ENCODE measurements at regions not wholly inside any gene's neighbourhood (a gene's known extent, or its start where the extent isn't known, plus 50 kb on each side); places are given as distances from the start of the nearest gene placed in this dataset.

- TF ChIP-seq CTCF (IDR thresholded peaks at IDR 0.05; ENCODE audit: low read depth, low read length) = no peak
- DNase-seq (ENCODE audit: low read depth in 2 of 2) = no peak
- no peak overlapping the region for H3K4me3 ChIP-seq (replicated peaks in 1 of 2; ENCODE audit: low read depth in 2 of 2, low read length in 2 of 2)
These were observed 83.7 kb upstream of the ZCCHC13 start for GRCh38 chrX:74220277-74220676.

- no peak for DNase-seq (ENCODE audit: low read depth in 2 of 2)
- no peak for TF ChIP-seq CTCF (IDR thresholded peaks at IDR 0.05; ENCODE audit: low read depth, low read length)
- no peak overlapping the region for H3K4me3 ChIP-seq (replicated peaks in 1 of 2; ENCODE audit: low read depth in 2 of 2, low read length in 2 of 2)
These were observed 85.1 kb upstream of the ZCCHC13 start for GRCh38 chrX:74218895-74219294.

- DNase-seq (ENCODE audit: low read depth in 2 of 2) = no peak
- TF ChIP-seq CTCF (IDR thresholded peaks at IDR 0.05; ENCODE audit: low read depth, low read length) = no peak
- no peak overlapping the region for H3K4me3 ChIP-seq (replicated peaks in 1 of 2; ENCODE audit: low read depth in 2 of 2, low read length in 2 of 2)
These were observed 87.6 kb upstream of the ZCCHC13 start for GRCh38 chrX:74216421-74216820.

- DNase-seq (ENCODE audit: low read depth in 2 of 2) = no peak
- TF ChIP-seq CTCF (IDR thresholded peaks at IDR 0.05; ENCODE audit: low read depth, low read length) = no peak
- H3K4me3 ChIP-seq (replicated peaks in 1 of 2; ENCODE audit: low read depth in 2 of 2, low read length in 2 of 2) = no peak overlapping the region
These were observed 92.1 kb upstream of the ZCCHC13 start for GRCh38 chrX:74211911-74212310.

- TF ChIP-seq CTCF (IDR thresholded peaks at IDR 0.05; ENCODE audit: low read depth, low read length) = no peak
- H3K4me3 ChIP-seq (replicated peaks in 1 of 2; ENCODE audit: low read depth in 2 of 2, low read length in 2 of 2) = no peak overlapping the region
- no peak for DNase-seq (ENCODE audit: low read depth in 2 of 2)
These were observed 96.4 kb upstream of the ZCCHC13 start for GRCh38 chrX:74207539-74207938.

GRCh38 chrX:74195605-74196004, 108.4 kb upstream of the ZCCHC13 start:
- no peak for DNase-seq (ENCODE audit: low read depth in 2 of 2)
- no peak overlapping the region for H3K4me3 ChIP-seq (replicated peaks in 1 of 2; ENCODE audit: low read depth in 2 of 2, low read length in 2 of 2)
- TF ChIP-seq CTCF (IDR thresholded peaks at IDR 0.05; ENCODE audit: low read depth, low read length) = no peak

- DNase-seq (ENCODE audit: low read depth in 2 of 2) = no peak
- no peak for TF ChIP-seq CTCF (IDR thresholded peaks at IDR 0.05; ENCODE audit: low read depth, low read length)
- no peak overlapping the region for H3K4me3 ChIP-seq (replicated peaks in 1 of 2; ENCODE audit: low read depth in 2 of 2, low read length in 2 of 2)
These were observed 108.9 kb upstream of the ZCCHC13 start for GRCh38 chrX:74195120-74195519.

All from cardiac fibroblast (primary cell).